ENCODE measurements at regions not wholly inside any gene's neighbourhood (a gene's known extent, or its start where the extent isn't known, plus 50 kb on each side); places are given as distances from the start of the nearest gene placed in this dataset.

GRCh38 chr2:88832311-88832991, 141.0 kb downstream of the RPIA start:
- in situ Hi-C loops (cut with HindIII; ENCODE audit: low sequenced_read_pairs) = loop anchor here (5.0 kb wide), 1 partner anchor 85 kb away; no protein-coding TSS in a partner anchor

DNA sequence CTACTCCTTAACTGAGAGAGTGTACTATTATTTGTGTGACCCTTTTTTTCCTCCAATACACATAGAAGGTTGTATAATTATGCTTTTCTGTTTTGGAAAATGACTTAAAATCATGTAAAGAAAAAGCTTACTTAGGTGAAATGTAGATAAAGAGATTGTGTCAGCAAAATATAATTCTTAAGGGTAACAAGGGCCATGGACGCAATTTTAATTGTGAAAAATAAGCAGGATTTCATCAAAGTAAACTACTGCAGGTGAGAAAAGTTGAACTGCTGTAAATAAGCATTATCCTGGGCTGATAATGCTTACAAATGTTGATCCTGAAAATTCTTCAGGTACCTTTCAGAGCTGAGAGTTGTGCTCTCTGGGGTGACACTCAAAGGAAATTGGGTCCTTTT, 141.5 kb downstream of the RPIA start:
- in situ Hi-C loops (cut with HindIII; ENCODE audit: low sequenced_read_pairs) = loop anchor here (5.0 kb wide), 1 partner anchor 86 kb away; no protein-coding TSS in a partner anchor

DNA sequence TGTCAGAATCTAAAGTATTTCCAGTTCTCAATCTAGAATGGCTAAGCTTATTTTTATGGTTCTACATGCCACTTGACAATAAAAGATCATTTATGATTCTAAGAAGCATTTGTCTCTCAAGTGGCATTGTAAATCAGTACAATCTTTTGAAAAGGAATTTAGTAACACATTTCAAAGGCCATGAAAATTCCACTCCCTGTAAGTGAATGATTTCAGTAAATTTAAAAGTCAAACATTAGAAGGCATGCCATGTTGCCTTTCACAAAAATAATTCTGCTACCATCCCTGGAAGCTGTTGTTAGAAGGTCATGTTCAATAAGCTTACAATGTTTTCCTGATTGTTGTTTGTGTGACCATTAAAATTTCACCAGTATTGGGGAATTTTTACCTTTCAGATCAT, 142.9 kb downstream of the RPIA start:
- in situ Hi-C loops (cut with HindIII; ENCODE audit: low sequenced_read_pairs) = loop anchor here (5.0 kb wide), 1 partner anchor 87 kb away; no protein-coding TSS in a partner anchor

DNA sequence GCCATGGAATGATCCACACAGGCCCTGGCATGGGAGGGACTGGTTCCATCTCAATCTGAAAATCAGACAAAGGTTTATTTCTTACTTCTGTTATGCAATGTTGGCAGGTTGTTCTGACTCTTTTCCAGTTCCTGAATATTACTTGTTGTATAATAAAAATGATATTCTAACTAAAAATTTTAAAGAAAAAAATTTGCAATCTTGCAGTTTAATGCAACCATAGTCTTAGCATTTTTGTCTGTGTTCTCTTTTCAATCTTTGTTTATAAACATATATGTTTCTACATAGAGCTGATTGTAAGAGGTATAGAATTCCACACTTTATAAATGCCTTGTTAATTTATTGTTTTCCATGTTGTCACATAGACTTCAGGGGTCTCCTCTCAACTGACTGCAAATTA, 143.4 kb downstream of the RPIA start:
- in situ Hi-C loops (cut with HindIII; ENCODE audit: low sequenced_read_pairs) = loop anchor here (5.0 kb wide), 1 partner anchor 88 kb away; no protein-coding TSS in a partner anchor

DNA sequence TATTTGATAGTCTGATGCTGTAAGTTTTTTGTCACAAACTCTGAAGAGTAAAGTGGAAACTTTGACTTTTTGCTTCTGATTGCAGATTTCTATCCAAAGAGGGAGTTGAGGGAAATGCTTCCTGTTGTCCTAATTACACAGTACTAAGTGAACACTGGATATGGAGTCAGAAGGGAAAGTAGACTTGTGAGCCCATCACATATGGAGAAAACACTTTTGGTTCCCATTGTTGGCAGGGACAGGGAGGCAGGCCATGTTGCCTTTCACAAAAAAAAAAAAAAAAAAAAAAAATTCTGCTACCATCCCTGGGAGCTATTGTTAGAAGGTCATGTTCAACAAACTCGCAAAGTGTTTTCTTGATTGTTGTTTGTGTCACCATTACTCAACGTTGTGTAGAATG, 144.3 kb downstream of the RPIA start:
- in situ Hi-C loops (cut with HindIII; ENCODE audit: low sequenced_read_pairs) = no loop called here

DNA sequence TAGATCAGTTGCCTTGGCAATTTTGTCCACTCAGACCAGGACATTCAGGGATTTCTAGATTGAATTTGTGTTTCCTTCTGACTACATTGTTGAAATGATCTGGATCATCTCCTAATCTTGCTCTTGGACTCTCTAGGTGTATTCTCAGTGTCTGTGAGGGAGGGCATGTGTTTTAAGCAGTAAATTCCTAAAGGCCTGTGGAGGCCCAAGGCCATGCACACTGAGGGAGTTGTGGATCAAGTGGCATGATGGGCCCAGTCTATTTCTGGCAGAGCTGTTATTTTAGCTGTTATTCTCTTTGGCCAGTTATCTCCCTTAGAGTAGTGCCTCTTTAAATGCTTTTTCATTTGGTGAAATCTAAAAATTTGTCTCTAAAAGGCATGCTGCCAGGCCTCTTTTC, 144.9 kb downstream of the RPIA start:
- in situ Hi-C loops (cut with HindIII; ENCODE audit: low sequenced_read_pairs) = no loop called here

DNA sequence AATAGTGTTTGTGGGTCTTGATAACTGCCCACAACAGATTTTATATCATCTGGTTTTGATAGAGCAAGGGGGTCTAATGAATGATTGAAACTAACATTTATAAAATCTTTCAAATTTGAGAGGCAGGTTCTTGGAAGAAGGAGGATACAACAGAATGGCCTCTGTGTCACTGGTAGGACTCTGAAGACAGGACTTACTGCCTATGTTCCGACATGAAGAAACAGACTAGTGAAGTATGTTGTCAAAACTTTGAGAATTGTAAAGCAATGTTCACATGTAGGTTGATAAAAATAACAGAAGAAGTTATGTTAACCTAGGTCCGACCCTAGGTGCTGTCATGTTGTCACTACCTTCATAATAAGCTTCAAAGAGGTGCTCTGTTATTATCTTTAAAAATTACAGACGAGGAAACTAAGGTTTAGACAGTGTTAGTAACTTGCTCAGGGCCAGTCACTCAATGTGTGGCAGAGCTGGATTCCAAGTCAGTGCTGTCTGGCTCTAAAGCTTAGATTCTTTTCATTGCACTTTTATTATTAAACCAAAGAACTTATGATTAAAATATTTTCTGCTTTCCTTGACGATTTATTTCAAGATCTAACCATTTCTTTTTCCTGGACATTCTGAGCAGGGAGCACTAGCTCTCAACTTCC, 146.2 kb downstream of the RPIA start:
- in situ Hi-C loops (cut with HindIII; ENCODE audit: low sequenced_read_pairs) = no loop called here

DNA sequence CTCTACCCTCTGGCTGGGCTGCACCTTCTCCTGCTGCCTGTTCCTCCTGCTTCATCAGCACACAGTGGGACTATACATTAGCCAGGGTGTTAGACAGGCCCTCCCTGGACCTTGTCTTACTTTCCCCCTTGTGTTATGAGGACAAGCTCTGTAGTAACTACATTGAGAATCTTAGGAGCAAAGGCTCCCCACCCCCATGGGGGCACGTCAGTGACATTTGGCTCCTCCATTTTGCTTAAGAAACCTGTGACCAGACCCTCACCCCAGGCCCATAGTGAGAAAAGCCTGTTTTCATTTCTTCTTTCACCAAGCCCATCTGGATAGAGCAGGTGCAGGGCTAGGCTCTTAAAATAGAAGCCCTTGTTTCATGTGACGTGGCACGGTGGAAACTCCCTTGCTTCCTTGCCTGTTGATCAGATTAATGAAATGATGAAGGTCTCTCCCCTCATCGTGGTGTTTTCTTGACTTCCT, 146.7 kb downstream of the RPIA start:
- in situ Hi-C loops (cut with HindIII; ENCODE audit: low sequenced_read_pairs) = no loop called here

GRCh38 chr2:88841224-88841929, 149.9 kb downstream of the RPIA start:
- in situ Hi-C loops (cut with HindIII; ENCODE audit: low sequenced_read_pairs) = no loop called here

- in situ Hi-C loops (cut with HindIII; ENCODE audit: low sequenced_read_pairs) = no loop called here
Observed at GRCh38 chr2:88842656-88843460, 151.4 kb downstream of the RPIA start.

DNA sequence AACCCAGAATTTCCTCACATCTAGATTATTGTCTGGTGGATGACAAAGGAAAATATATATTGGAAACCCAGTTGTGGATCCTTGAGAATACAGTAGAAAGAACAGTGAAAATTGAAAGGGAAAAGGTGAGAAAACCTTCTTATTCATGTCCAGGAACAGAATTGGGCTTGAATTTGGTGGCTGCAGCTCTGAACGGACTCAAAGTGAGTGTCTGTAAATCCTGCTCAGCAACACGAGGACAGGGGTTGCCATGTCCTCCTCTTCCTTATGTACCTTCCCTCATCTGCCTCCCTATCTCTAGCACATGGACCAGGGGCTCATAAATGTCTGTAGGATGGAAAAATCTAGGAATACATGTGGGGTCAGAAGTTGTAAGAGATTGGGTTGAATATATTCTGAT, 152.2 kb downstream of the RPIA start:
- in situ Hi-C loops (cut with HindIII; ENCODE audit: low sequenced_read_pairs) = no loop called here

DNA sequence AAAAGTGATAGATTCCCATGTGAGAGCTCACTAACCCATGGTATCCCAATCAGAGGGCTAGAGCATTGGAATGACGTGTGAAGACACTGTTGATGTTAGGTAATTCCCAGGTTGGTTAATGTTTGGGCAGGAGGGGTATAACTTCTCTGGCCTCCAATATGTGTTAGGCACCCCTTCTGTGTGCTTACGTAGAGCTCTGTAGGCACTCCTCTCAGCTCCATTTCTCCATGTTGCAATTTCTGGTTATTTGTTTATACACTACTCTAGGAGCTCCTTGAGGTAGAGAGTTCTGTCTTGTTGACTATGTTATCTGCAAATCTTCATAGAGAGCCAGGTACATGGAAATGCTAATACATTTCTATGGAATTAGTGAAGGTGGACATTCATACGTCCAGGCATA, 153.5 kb downstream of the RPIA start:
- in situ Hi-C loops (cut with HindIII; ENCODE audit: low sequenced_read_pairs) = no loop called here

- in situ Hi-C loops (cut with HindIII; ENCODE audit: low sequenced_read_pairs) = no loop called here
Observed at GRCh38 chr2:88845772-88846661, 154.5 kb downstream of the RPIA start.

DNA sequence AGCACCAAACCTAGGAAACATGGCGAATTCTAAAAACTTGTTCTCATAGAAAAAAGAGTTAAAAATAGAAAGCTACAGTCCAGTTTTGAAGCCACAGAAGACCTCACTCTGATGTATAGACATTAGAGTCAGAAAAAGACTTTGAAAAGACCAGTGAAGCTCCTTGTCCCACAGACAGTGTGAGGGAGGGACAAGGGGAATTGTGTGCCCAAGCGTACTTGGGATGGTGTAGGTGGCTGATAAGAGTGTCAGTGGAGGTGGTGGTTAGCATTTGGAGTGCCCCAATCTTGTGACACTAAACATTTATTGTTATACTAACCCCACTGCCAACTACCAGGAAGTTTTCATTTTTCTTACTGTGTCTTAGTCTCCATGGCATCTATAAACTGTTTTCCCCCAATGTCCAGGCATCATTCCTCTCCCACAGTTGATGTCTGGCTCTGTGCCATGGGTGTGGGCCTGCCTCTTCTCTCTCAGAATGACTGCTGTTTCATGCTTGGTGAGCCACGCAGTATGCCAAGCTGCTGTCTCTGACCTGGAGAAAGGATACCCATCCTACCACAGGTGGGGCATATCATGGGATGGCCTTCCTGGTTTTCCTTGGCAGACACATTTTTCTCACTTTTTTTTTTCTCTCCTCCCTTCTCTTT, 161.4 kb downstream of the RPIA start:
- in situ Hi-C loops (cut with HindIII; ENCODE audit: low sequenced_read_pairs) = no loop called here

DNA sequence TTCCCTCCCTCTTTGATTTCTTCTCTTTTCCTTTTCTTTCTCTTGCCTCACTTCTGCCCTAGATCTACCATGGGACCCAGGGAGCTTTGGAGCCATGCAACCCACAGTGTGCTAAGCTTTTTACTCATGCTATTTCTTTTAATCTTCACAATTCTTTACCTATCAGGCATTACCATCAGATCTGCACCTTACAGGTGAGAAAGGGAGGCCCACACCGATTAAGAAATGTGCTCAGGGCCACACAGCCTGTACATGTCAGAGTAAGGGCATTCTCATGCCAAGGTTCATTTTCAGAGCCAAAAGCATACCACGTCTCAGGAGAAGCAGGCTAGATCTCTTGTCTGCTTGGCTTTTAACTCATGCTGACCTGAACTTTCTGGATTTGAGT, 161.9 kb downstream of the RPIA start:
- in situ Hi-C loops (cut with HindIII; ENCODE audit: low sequenced_read_pairs) = no loop called here

DNA sequence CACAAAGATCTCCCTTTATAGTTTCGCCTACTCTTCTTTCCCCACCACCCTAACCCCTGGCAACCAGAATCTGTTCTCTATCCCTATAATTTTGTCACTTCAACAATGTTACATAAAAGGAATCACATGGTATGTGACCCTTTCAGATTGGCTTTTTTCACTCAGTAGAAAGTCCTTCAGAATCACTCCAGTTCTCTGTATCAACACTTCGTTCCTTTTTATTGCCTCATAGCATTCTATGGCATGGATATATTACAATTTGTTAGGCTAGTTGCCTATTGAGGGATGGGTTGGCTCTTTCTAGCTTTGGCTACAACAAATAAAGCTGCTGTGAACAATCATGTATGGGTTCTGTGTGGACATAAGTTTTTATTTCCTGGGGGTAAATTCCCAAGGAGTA, 163.1 kb downstream of the RPIA start:
- in situ Hi-C loops (cut with HindIII; ENCODE audit: low sequenced_read_pairs) = no loop called here

GRCh38 chr2:88855620-88856408, 164.3 kb downstream of the RPIA start:
- in situ Hi-C loops (cut with HindIII; ENCODE audit: low sequenced_read_pairs) = no loop called here

- in situ Hi-C loops (cut with HindIII; ENCODE audit: low sequenced_read_pairs) = no loop called here
Observed at GRCh38 chr2:88856409-88857135, 165.1 kb downstream of the RPIA start.
